Activated T-cell treated with anti-CD3 and anti-CD28 coated beads, Interleukin-2, amount 50 U/mL, for 48 hours (primary cell): ENCODE measurements at regions not wholly inside any gene's neighbourhood (a gene's known extent, or its start where the extent isn't known, plus 50 kb on each side); places are given as distances from the start of the nearest gene placed in this dataset.
"Not testable (repeated sequence)": the region's sequence is repeated elsewhere in the genome, so short reads cannot be mapped to it uniquely, and the experiment has no call there.

Experiments used
- DNase-seq, 2 experiments: peaks; one replicate each; pipeline ENCODE4 v3.0.0-alpha.2; 2020

DNA sequence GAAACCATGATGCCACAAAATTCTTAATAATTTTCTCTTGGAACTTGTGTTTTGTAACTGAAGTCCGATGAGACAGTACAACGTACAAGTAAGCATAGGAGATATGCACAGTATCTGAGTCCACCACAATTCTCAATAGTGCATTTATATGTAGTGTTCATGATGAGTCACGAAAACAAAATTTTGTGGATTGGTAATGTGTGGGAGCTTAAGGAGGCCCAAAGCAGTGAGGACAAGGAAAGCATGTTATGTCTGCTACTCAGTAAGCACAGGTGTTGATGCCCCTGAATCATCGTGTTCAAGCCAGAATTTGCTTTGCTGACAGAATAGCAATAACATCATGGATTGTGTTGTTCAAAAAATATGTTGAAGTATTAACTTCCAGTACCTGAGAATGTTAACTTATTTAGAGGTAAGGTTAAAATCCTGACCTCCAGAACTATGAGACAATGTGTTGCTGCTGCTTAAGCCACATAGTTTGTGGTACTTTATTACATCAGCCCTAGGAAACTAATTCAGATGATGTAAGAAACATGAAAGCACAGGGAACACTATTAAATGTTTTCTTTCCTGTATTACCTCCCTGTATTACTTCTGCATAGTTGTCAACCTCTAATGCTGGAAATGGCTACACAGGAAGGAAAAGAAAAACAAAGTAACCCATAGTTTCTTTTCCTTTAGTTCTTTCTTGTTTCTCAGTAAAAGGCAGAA lies 201.3 kb downstream of the SLITRK6 start:
- DNase-seq = no peak

DNA sequence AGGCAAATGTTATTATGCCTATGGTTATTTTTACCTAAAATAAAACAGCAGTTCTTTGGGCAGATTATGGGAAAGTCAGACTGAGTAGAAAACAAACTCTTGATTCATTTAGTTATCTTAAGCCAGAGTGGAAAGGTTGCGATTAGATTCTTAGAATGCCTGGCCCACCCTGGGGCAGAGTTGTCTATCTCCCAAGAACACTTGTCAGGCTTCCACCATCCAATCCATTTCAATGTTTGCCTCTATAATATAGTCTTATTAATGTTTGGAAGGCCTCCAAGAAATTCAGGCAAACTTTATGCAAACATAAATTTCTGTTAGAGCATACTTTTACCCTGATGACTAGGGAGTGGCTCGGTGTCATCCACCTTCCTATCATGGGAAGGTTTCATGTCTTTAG lies 207.0 kb downstream of the SLITRK6 start:
- no peak for DNase-seq

DNA sequence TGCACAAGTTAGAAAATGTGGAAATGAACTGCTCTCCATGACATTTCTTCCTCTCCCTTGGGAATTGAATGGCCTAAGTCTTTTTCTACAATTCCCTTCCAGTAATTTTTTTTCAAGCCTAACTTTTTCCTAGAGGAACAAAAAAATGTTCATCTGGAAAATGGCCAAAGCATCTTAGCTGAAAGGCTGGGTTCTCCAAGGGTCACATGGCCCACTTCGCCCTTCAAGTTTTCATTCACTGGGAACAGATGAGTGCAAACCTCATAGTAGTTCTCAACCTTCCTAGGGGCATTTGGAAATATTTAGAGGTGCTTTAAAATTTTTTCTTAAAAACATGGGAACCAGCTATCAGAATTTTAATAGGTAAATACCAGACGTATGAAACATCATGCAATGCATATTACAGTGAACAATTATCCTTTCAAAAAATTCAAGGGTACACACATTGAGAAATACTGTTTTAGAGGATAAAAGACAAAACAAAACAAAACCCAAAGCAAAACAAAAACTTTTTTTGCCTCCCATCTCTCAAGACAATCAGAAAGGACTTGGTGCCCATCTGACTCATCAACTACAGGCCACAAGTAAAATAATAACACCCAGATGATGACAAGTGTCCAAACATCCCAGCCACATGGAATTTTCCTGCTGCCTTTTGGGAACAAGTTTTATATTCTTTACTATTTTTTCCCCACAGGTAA lies 208.8 kb downstream of the SLITRK6 start:
- no peak for DNase-seq

DNA sequence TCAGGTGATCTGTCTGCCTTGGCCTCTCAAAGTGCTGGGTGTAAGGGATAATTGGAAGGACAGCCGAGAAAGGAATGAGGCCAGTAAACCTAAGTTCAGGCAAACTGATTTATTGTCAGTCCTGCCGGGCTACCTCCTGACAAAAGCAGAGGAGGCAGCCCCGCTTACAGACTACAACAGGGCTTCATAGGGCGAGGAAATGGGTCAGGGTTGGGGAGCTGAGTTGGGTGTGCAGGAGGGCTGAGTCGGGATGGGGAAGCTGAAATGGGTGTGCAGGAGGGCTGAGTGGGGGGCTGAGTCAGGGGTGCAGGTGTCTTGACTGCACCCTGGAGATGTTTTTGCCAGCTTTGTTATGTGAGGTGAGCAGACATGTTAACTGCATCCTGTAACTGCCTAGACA lies 210.2 kb downstream of the SLITRK6 start:
- DNase-seq = no peak

DNA sequence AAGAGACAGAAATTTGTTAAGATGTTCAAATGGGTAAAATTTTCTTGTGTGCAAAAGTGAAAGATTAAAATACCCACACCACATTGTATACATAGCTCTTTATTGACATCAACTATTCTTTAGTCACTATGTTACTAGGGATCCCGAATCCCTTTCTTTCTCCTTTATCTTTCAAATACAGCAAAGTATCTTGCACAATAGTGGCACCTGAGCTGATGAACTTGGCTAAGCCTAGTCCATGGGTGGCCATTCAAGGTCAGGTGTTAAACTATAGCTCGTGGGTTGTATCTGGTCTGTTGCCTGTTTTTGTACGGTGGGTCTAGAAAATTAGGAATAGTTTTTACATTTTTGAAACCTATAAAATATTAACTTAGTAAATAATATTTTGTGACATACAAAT lies 210.9 kb downstream of the SLITRK6 start:
- DNase-seq = no peak

DNA sequence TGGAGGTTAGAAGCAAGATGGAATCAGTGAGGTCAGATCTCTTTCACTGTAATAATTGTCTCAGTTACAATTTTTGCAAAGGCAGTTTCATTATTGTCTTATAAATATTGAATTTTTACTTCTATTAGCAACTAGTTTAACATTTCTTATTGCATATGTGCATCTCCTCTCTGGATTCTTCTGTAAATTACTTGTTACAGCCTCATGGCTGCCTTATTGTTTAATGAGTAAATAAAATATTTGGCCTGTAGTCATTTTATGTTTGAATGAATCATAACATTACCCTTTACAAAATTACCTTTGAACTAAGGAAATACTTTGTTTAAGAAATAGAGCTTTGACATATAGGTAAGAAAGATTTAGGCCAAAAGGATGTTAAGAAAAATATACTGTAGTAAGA lies 212.4 kb downstream of the SLITRK6 start:
- no peak for DNase-seq

DNA sequence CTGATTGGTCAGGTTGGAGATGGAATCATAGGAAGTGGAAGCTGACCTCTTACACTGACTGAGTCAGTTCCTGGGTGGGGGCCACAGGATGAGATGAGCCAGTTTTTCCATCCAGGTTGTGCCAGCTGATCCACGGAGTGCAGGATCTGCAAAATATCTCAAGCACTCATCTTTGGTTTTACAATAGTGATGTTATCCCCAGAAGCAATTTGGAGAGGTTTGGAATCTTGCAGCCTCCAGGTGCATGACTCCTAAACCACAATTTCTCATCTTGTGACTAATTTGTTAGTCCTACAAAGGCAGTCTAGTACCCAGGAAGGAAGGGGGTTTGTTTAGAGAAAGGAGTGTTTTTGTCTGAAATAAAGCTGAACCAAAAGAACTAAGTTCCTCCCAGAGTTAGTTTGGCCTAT lies 212.8 kb downstream of the SLITRK6 start:
- no peak for DNase-seq

DNA sequence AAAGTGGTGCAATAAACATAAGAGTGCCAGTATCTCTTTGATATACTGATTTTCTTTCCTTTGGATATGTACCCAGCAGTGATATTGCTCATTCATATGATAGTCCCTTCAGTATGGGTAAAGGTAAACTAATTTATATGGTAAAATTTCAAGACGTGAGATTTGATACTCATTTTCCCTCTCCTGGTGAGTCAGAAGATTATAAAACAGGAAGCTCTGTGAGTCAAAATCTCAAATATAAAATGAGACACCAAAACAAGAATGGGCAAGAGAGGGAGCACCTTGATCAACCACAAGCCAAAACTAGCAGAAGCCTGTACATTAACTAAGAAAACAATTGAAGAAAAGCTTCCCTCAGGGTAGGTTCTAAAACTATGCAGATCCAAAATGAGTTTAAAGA lies 216.3 kb downstream of the SLITRK6 start:
- no peak for DNase-seq

DNA sequence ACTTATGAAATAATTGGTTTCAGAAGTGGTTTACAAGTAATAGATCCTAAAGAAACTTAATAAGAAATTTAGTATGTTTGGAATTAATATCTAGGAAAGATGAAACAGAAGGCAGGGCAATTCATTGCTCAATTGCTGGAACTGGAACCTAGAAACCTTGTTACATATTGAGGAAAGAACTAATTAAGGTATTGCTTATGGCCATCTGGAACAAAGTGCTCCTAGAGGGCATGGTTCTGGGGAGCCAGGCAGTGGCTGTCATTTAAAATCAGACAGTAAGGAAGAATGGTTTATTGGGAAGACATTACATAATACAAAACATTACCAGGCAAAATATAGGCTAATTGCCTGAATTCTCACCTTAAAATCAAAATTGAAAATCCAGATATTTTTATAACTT lies 224.1 kb downstream of the SLITRK6 start:
- DNase-seq = no peak

DNA sequence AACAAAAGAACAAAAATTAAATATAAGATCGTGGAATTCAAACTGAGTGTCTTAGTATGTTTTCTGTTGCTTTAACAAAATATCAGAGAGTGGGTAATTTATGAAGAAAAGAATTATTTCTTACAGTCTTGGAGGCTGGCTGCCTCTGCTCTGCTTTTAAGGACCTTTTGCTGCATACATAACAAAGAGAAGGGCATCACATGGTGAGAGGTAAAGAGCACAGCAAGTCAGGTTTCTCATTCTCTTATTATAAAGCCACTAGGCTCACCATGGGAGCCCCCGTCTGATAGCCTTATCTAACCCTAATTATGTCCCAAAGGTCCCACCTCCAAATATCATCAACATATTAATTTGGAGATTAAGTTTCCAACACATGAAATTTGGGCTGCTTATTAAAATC lies 231.3 kb downstream of the SLITRK6 start:
- no peak for DNase-seq

DNA sequence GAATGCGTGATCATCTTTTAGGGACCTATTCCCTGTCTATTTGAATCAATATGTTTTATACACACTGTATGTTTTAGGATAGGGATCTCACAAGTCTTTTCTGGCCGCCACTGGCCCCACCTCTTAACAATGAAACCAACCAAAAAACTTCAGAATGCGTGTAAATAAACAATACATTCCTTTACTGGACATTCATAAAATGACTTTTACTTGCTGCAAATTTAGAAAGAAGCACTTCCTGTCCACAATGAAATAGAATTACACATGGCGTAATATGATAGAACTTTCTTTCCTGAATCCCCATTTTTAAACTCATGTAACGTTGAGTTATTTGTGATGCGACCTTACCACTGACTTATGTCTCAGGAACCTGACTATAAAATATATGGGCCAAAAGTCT lies 233.6 kb downstream of the SLITRK6 start:
- DNase-seq = no peak

DNA sequence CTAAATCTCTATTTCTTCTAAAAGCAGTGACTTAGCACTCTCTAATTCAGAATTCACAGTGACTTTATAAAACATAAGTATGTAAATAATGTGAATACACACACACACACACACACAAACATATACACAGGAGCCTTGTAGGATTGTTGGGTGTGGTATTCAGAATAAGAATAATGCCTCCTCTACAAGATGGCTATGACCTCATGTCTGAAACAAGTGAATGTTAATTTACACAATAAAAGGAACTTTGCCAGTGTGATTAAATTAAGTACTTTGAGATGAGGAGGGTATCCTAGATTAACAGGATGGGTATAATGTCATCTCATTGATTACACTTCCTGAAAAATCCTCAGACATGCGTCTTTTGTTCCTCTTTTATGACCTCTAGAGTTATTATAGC lies 234.6 kb downstream of the SLITRK6 start:
- DNase-seq = no peak

DNA sequence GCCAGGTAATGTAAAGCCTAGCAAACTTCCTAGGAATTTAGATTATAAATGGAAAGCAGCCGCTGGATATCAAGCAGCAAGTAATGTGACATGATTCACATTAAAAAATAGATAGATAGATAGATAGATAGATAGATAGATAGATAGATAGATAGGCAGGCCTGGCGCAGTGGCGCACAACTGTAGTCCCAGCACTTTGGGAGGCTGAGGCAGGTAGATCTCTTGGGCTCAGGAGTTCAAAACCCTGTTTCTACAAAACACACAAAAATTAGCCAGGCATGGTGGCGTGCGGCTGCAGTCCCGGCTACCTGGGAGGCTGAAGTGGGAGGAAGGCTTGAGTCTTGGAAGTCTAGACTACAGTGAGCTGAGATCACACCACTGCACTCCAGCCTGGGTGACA lies 236.9 kb downstream of the SLITRK6 start:
- DNase-seq = no peak

DNA sequence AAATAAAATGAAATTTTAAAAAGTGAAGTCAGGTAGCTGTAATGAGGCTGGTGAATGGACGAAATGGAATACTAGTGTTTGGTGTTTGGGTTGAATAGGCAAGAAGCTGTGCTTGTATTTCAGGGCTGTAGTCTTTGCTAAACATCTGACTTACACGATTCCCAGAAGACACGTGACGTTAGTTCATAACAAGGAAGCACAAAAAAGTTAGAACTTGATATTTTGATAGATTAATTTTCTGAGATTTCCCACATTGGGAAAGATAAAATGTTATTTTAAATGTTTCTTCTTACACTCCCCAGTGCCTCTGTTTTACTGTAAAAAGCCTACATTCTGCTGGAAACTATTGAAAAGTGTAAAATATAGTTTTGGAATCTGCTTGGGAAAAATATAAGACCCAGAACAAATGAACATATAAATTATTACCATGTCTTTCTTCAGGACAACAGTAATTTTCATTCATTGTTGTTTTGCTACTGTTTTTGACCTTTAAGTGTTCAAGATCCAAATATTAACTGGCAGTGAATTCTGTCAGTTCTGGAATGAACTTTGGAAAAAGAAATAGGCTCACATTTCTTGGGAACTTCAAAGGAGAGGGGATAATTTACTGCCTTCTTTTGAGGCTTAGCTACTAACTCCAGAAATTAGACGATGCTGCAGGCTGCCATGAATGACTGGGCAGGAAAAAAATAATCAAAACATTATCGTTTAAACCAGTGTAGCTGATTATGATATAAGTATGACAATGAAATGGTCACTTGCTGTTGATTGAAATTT lies 241.3 kb downstream of the SLITRK6 start:
- DNase-seq = no peak

DNA sequence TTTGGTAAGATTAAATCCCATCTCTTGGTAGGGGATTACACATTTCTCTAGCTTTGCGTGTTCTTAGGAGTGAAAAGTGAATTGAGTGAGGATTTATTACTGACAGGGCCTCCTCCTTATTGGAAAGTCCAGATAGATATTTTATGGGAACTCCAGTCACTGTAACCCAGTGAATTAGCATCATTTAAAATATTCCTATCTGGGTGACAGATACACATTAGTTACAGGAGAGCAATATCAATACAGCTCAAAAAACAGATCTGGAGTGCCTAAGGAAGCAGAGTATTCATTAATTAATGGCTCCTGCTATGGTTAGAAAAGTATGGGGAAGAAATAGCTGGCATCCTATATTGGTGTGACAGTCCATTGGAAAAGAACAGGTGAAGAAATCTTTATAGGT lies 248.2 kb downstream of the SLITRK6 start:
- DNase-seq = no peak

DNA sequence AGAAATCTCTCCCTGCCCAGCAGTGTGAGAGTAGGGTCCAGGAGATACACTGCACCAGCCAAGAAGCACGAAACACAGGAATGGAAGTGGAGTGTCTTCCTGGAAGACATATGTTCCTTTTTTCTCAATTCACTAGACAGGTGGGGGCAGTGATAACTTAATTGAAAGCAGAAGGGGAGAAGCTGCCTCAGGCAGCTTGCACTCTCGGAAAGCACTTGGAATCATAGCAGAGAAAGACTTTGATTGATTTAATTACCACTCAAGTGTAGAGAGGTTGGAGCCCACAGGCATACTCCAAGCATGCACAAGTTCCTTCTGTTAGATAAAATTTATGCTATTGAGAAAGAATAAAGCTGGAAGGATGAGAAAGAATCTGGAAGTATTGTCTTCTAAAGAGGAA lies 249.4 kb downstream of the SLITRK6 start:
- DNase-seq = no peak

DNA sequence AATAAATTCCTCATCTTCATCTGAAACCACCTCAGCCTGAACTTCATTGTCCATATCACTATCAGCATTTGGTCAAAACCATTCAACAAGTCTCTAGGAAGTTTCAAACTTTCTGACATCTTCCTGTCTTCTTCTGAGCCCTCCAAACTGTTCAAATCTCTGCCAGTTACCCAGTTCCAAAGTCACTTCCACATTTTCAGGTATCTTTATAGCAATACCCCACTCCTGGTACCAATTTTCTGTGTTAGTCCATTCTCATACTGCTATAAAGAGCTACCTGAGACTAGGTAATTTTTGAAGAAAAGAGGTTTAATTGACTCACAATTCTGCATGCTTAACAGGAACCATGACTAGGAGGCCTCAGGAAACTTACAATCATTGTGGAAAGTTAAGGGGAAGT lies 250.4 kb downstream of the SLITRK6 start:
- DNase-seq = not testable (repeated sequence)

DNA sequence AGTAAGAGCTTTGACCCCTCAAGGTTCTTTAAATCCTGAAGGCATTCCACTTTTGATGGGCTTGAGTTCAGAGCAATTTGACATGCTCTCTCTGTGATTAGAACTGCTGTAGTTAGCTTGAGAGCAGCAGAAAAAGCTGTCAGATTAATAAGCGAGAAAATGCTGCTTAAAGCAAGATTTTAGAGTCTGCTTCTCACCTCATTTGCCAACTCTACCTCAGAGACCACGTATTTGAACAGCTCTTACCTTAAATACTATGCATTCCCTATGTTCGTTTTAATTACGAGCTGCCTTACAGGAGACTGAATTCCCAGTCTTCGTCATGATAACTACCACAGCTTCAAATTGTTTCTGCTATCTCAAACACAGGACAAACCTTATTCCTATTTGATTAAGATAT lies 253.4 kb downstream of the SLITRK6 start:
- no peak for DNase-seq

DNA sequence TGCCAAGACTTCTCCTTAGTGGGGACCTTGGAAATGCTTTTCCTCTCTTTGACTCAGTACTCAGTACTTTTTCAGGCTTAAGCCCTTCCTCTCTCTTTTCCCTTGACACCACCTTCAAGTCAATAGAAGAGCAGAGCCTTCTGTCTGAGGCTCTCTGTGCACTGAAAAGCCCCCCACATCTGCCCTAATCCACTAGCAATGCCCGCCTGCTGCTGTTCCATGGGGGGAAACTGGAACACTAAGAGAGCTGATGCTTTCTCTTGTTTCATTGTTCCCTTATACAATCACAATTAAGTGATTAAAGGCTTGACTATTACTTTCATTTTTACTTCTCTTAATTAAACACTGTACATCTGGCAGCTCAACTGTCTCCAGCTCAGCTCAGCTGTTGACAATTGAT lies 254.5 kb downstream of the SLITRK6 start:
- no peak for DNase-seq

DNA sequence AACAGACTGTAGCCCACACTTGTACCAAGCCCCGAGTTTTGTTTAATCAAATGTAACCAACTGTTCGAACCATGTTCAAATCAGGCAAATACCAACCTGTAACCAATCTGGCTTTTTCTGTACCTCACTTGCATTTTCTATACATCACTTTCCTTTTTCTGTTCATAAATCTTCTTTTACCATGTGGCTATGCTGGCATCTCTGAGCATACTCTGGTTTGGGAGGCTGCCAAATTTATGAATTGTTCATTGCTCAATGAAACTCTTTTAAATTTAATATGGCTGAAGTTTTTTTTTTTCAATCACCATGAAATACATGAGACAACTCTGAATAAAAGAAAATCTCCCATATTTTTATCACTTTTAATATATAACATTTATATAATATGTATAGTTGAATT lies 256.1 kb downstream of the SLITRK6 start:
- DNase-seq = no peak

DNA sequence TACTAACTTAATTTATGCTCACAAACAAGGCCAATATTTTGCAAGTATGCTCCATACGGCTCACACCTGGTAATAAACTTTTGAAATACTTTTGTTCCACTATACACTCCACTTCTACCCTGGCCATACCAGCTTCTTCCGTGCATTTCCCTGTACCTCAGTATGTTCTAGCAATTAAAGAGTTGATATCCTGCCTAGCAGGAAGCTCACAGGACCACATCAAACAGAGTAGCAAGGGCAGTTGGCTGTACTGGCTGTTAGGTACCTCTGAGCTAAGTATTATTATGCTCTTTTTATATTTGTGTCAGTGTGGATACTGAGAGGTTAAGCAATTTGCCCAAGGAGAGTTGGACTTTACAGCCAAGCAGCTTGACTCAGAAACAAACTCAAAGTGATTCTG lies 257.7 kb downstream of the SLITRK6 start:
- DNase-seq = no peak

DNA sequence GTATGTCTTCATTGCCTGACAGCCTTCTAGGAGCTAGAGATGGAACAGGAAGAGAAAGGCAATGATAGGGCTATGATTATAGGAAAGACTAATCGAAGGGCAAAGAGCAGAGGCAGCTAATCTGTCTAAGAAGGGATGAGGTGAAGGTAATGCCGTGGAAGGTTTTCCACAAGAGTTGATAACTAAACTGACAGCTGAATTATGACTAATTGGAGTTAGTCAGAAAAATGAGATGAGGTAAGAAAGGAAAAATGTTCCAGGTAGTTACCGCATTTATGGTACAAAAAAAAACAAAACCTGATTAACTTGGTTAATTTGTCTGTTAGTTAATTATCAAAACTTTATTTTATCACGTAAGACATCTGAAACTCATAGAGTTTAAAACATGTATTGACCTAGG lies 260.3 kb downstream of the SLITRK6 start:
- DNase-seq = no peak

DNA sequence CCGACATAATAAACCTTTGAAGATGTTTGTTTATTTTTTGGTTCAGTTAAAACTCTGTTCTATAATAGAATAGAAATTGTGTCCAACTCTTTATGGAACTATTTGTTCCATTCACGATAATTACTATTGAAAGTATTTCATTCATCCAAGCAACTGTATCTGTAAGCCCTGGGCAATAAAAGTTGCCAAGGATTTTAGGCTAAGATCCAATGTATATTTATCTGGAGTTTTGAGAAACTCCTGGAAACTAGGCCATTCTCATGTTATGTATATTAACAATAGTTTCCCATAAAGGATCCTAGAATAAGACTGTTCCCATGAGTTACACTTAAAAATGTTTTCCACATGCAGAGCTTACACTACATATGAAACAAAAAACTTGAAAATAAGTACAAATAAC lies 261.6 kb downstream of the SLITRK6 start:
- no peak for DNase-seq

DNA sequence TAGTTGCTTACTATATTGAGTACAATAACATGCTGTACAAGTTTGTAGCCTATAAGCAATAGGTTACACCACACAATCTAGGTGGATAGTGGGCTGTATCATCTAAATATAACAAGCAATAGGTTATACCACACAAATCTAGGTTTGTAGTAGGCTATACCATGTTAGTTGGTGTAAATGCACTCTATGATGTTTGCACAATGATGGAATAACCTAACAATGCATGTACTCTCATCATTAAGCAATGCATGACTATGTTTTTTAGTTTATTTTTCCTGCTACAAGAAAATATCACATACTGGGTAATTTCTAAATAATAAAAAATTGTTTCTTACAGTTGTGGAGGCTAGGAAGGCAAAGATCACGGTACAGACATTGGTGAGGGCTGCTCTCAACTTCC lies 262.5 kb downstream of the SLITRK6 start:
- DNase-seq = no peak
